Naive thymus-derived CD8-positive, alpha-beta T cell (primary cell): ENCODE measurements at regions not wholly inside any gene's neighbourhood (a gene's known extent, or its start where the extent isn't known, plus 50 kb on each side); places are given as distances from the start of the nearest gene placed in this dataset.
"Not testable (repeated sequence)": the region's sequence is repeated elsewhere in the genome, so short reads cannot be mapped to it uniquely, and the experiment has no call there.

Source experiments
- ATAC-seq, 2 donors: fragments of 150-1000 bp; cut with Tn5 transposase in 1 of 2; sonication (Bioruptor Pico), chemical (Tn5 transposase) in 1 of 2; 1 replicate in 1 of 2; 2 replicates in 1 of 2; pipeline ENCODE4 v1.10.0; 2021; ENCODE audit warnings: mild to moderate bottlenecking in 2 of 2, moderate library complexity in 2 of 2
- POLR2A ChIA-PET: fragments of 350-600 bp; sonication (Branson Sonifier 250); formaldehyde crosslinking; loops from one replicate; lab custom pipeline; 2021; ENCODE audit warnings: antibody characterized with exemption; lab: Charles Lee
- DNase-seq, 10 donors: peaks; one replicate each; pipeline versions ENCODE4 v3.0.0 to v3.0.0-alpha.2; 2020 to 2022
- H3K27ac Mint-ChIP-seq, 10 donors: one replicate each; pipeline ENCODE4 v1.8.0; 2020 to 2022; ENCODE audit warnings: mild to moderate bottlenecking in 10 of 10, mixed read lengths in 10 of 10, moderate library complexity in 4 of 10, inconsistent platforms in 1 of 10
- H3K27me3 Mint-ChIP-seq, 5 donors: one replicate each; pipeline ENCODE4 v1.8.0; 2021 to 2022; ENCODE audit warnings: mixed read lengths in 5 of 5
- H3K36me3 Mint-ChIP-seq, 3 donors: one replicate each; pipeline ENCODE4 v1.8.0; 2020 to 2022; ENCODE audit warnings: mixed read lengths in 3 of 3, mild to moderate bottlenecking in 2 of 3, inconsistent platforms in 1 of 3
- H3K4me1 Mint-ChIP-seq, 4 donors: one replicate each; pipeline ENCODE4 v1.8.0; 2021 to 2022; ENCODE audit warnings: mixed read lengths in 4 of 4
- H3K4me3 Mint-ChIP-seq, 10 donors: one replicate each; pipeline ENCODE4 v1.8.0; 2020 to 2022; ENCODE audit warnings: mild to moderate bottlenecking in 10 of 10, mixed read lengths in 10 of 10, moderate library complexity in 6 of 10, inconsistent platforms in 1 of 10
- H3K9me3 Mint-ChIP-seq, 9 donors: one replicate each; pipeline ENCODE4 v1.8.0; 2020 to 2022; ENCODE audit warnings: mixed read lengths in 9 of 9, mild to moderate bottlenecking in 3 of 9, inconsistent platforms in 1 of 9, moderate library complexity in 1 of 9

DNA sequence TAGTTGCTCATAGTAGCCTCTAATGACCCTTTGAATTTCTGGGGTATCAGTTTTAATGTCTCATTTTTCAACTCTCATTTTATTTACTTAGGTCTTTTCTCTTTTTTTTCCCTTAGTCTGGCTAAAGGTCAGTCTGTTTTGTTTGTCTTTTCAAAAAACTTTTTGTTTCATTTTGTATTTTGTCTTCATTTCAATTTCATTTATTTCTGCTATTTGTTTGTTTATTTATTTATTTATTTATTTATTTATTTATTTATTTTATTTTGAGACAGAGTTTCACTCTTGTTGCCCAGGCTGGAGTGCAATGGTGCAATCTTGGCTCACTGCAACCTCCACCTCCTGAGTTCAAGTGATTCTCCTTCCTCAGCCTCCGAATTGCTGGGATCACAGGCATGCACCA is 1076.9 kb downstream of the PCDH7 start:
- H3K27ac Mint-ChIP-seq, H3K27me3 Mint-ChIP-seq: not testable (repeated sequence)
- H3K9me3 Mint-ChIP-seq = peaks cover 0 to 27% (median 16%) of the 10 kb centered on the region in 9 donors

DNA sequence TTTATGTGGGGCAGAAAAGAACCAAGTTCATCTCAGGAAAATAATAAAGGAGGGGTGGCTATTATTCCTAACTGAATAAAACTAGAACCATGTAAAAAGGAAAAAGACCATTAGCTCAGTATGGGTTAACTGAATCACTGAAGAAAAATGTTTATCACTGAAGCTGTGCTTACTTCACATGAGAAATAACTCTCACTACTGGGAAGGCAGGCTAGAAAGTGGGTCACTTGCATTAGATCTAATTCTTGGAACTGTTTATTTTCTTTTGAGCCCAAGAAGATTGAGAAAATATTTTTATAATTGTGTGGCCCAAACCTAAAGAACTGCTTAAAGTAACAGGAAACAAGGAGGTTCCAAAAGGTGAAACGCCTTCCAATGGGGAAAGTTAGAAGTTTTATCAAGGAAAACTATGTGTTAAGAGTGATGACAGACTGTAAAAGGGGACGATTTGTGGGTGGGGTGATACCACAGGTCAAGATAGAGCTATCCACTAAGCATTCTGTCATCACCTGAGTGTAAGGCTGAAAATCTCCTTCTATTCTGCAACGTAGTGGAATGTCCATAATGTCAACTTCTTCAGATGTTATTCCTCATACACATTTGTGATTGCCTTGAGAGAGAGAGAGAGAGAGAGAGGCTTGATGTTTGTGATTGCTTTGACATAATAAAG is 1083.5 kb downstream of the PCDH7 start:
- no peaks in the 10 kb centered on the region for H3K27me3 Mint-ChIP-seq
- no peak for ATAC-seq
- H3K4me1 Mint-ChIP-seq = no peaks in the 10 kb centered on the region
- no peak overlapping the region for H3K27ac Mint-ChIP-seq
- DNase-seq = no peak
- POLR2A ChIA-PET = no interaction called here
- H3K4me3 Mint-ChIP-seq = no peak overlapping the region
- peaks cover 0 to 5% (median 0%) of the 10 kb centered on the region in 3 donors for H3K36me3 Mint-ChIP-seq
- peaks cover 3 to 26% (median 9%) of the 10 kb centered on the region in 9 donors for H3K9me3 Mint-ChIP-seq

More for the DNA sequence above, 1076.9 kb downstream of the PCDH7 start:
- H3K4me1 Mint-ChIP-seq, ATAC-seq, H3K4me3 Mint-ChIP-seq, H3K36me3 Mint-ChIP-seq, POLR2A ChIA-PET, DNase-seq: not testable (repeated sequence)

DNA sequence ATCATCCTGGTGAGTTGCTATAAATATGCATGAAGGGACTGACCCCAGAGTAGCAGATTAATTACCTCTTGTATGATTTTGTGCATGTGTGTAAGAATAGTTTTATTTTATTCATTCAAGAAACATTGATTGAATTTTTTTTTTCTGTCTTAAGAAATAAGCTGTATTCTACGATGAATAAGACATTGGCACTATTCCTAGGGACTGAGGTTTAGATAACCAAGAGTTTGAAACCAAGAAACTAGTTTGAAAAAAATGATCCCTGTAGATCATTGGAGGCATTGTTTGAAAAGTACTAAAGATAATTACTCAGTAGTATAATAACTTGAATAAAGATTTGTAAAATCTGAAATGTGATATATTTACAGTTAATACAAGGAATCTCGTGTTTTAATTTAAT is 1086.9 kb downstream of the PCDH7 start:
- no peak for DNase-seq
- no peak overlapping the region for H3K4me3 Mint-ChIP-seq
- no peak overlapping the region for H3K27ac Mint-ChIP-seq
- H3K27me3 Mint-ChIP-seq = no peaks in the 10 kb centered on the region
- no peaks in the 10 kb centered on the region for H3K36me3 Mint-ChIP-seq
- POLR2A ChIA-PET = no interaction called here
- no peak for ATAC-seq
- H3K4me1 Mint-ChIP-seq = no peaks in the 10 kb centered on the region
- H3K9me3 Mint-ChIP-seq = peaks cover 2 to 10% (median 5%) of the 10 kb centered on the region in 9 donors

DNA sequence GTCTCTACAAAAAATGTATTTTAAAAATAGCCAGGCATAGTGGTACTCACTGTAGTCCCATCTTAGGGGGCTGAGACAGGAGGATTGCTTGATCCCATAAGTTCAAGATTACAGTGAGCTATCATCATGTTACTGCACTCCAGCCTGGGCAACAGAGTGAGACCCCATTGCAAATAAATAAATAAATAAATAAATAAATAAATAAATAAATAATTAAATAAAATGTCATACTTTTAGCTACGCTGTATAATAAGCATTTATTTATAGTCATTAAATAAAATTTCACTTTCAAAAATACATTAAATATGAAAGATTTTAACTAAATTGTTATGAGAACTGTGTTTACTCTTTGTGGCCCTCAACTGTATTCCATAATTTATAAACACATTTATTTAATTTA is 1124.2 kb downstream of the PCDH7 start:
- Mint-ChIP-seq H3K27ac (no peak overlapping the region), H3K4me3 (no peak overlapping the region), H3K9me3 (peaks cover 2 to 21% (median 14%) of the 10 kb centered on the region in 9 donors), H3K27me3 (no peaks in the 10 kb centered on the region), H3K36me3 (peaks cover 0 to 3% (median 0%) of the 10 kb centered on the region in 3 donors), H3K4me1 (no peaks in the 10 kb centered on the region)
- DNase-seq (no peak), ATAC-seq (no peak)
- POLR2A ChIA-PET = no interaction called here

DNA sequence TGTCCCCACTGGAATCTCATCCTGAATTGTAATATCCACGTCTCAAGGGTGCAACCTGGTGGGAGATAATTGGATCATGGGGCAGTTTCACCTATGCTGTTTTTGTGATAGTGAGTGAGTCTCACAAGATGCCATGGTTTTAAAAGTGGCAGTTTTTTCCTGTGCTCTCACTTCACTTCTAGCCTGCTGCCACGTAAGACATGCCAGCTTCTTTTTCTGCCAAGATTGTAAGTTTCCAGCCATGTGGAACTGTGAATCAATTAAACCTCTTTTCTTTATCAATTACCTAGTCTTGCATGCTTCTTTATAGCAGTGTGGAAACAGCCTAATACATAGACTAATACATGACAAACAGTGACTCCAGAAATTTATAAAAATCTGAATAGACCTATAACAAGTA is 1131.8 kb downstream of the PCDH7 start:
- no peak for ATAC-seq
- POLR2A ChIA-PET = no interaction called here
- H3K4me1 Mint-ChIP-seq = no peaks in the 10 kb centered on the region
- no peaks in the 10 kb centered on the region for H3K27me3 Mint-ChIP-seq
- no peak overlapping the region for H3K27ac Mint-ChIP-seq
- H3K36me3 Mint-ChIP-seq = peaks cover 0 to 4% (median 0%) of the 10 kb centered on the region in 3 donors
- DNase-seq = no peak
- peaks cover 4 to 47% (median 10%) of the 10 kb centered on the region in 9 donors for H3K9me3 Mint-ChIP-seq
- no peak overlapping the region for H3K4me3 Mint-ChIP-seq

DNA sequence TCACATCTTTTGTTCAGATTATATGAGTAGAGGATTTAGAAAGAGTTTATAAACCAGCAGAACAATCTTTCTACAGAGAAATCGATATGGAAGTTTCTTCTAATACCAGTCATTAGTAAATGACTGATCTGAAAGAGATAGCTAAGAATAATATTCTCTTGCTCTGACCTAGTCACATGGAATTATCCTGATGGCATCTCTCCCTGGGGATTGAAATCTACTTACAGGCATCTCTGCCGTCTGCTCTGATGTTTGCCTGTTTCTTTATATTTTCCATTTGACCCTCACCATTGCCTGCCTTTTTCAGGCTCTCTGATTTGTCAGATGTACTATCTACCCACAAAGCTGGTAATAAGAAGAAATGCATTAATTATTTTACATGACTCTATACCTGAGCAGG is 1157.3 kb downstream of the PCDH7 start:
- peaks cover 0 to 43% (median 6%) of the 10 kb centered on the region in 9 donors for H3K9me3 Mint-ChIP-seq
- no peaks in the 10 kb centered on the region for H3K36me3 Mint-ChIP-seq
- DNase-seq (no peak), ATAC-seq (no peak)
- no peaks in the 10 kb centered on the region for H3K27me3 Mint-ChIP-seq
- H3K4me1 Mint-ChIP-seq = no peaks in the 10 kb centered on the region
- POLR2A ChIA-PET = no interaction called here
- no peak overlapping the region for H3K27ac Mint-ChIP-seq
- no peak overlapping the region for H3K4me3 Mint-ChIP-seq

DNA sequence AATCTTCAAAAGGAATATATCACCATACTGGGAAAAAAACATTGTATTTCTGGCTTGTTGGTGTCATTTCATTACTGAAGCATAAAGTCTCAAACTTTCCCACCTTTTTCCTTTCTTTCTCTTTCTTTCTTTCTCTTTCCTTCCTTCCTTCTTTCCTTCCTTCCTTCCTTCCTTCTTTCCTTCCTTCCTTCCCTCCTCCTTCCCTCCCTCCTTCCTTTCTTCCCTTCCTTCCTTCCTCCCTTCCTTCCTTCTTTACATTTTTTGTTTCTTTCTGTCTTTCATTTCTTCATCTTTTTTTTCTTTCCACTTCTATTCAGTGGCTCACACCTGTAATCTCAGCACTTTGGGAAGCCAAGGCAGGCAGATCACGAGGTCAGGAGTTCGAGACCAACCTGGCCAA is 1160.7 kb downstream of the PCDH7 start:
- H3K36me3 Mint-ChIP-seq, H3K4me3 Mint-ChIP-seq, H3K4me1 Mint-ChIP-seq, POLR2A ChIA-PET, ATAC-seq, H3K27me3 Mint-ChIP-seq, H3K27ac Mint-ChIP-seq, DNase-seq: not testable (repeated sequence)
- peaks cover 0 to 43% (median 7%) of the 10 kb centered on the region in 9 donors for H3K9me3 Mint-ChIP-seq

DNA sequence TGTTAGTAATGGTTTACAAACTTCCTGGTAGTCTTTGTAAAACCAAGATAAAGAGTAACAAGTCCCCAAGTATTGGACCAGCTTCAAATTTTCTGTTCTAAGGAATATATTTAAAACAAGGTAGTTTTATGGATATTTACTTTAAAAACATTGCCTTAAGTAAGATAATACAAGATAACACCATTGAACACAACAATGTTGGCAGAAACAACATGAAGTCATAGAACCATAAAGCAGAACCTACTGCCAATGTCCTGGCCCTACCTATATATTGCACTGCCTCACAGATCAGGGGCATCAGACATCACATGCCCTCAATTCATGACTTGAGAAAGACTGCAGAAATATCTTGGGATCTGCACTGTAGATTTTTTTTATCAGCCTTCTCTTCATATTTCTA is 1176.2 kb downstream of the PCDH7 start:
- Mint-ChIP-seq H3K27me3 (no peaks in the 10 kb centered on the region), H3K9me3 (peaks cover 0 to 12% (median 4%) of the 10 kb centered on the region in 9 donors), H3K36me3 (no peaks in the 10 kb centered on the region), H3K27ac (no peak overlapping the region), H3K4me1 (no peaks in the 10 kb centered on the region), H3K4me3 (no peak overlapping the region)
- POLR2A ChIA-PET = no interaction called here
- ATAC-seq = no peak
- DNase-seq = no peak

DNA sequence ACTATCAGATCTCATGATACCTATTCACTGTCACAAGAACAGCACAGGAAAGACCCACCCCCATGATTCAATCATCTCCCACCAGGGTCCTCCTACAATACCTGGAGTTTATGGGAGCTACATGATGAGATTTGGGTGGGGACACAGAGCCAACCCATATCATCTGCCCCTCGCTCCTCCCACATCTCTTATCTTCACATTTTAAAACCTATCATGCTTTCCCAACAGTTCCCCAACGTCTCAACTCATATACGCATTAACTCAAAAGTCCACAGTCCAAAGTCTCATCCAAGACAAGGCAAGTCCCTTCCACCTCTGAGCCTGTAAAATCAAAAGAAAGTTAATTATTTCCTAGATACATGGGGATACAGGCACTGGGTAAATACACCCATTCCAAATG is 1185.2 kb downstream of the PCDH7 start:
- Mint-ChIP-seq H3K27ac (no peak overlapping the region), H3K36me3 (no peaks in the 10 kb centered on the region), H3K27me3 (no peaks in the 10 kb centered on the region), H3K4me1 (no peaks in the 10 kb centered on the region), H3K4me3 (no peak overlapping the region), H3K9me3 (peaks cover 0 to 25% (median 10%) of the 10 kb centered on the region in 9 donors)
- POLR2A ChIA-PET = no interaction called here
- no peak for DNase-seq
- no peak for ATAC-seq

DNA sequence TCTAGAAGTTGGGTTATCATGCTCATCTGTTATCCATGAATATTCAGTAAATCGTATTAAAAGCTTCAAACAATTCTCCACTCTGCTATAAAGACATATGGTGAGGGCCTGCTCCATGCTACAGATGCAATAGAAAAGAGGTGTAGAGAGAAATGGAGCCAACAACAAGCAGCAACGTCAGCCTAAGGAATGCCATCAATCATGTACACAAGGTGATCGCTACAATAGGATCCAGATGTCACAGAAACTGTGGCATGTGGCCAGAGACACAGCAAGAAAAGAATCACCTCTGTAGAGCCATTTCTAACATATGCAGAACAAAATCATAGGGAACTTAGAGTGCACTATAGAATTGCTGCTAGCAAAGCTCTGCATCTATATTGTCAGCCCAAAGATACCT is 1188.1 kb downstream of the PCDH7 start:
- Mint-ChIP-seq H3K4me1 (no peaks in the 10 kb centered on the region), H3K36me3 (no peaks in the 10 kb centered on the region), H3K4me3 (no peak overlapping the region), H3K27me3 (no peaks in the 10 kb centered on the region), H3K27ac (no peak overlapping the region), H3K9me3 (peaks cover 0 to 28% (median 11%) of the 10 kb centered on the region in 9 donors)
- no peak for ATAC-seq
- no peak for DNase-seq
- POLR2A ChIA-PET = no interaction called here

DNA sequence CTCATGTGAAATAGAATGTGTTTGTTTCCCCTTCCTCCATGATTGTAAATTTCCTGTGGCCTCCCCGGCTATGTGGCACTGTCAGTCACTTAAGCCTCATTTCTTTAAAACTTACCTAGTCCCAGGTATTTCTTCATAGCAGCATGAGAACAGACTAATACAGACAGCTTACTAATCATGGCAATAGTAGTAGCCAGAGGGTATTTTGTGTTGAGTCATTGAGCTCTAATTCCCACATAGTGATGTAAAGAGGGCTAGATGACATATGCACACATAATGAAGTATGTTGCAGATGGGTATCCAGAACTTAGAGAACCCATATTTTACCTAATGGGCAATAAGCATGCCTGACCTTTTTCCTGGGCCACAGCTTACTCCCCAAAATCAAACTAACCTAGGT is 1197.2 kb downstream of the PCDH7 start:
- Mint-ChIP-seq H3K4me3 (no peak overlapping the region), H3K9me3 (peaks cover 8 to 27% (median 12%) of the 10 kb centered on the region in 9 donors), H3K36me3 (peaks cover 0 to 8% (median 0%) of the 10 kb centered on the region in 3 donors), H3K4me1 (no peaks in the 10 kb centered on the region), H3K27me3 (no peaks in the 10 kb centered on the region), H3K27ac (no peak overlapping the region)
- POLR2A ChIA-PET = no interaction called here
- DNase-seq (no peak), ATAC-seq (no peak)

DNA sequence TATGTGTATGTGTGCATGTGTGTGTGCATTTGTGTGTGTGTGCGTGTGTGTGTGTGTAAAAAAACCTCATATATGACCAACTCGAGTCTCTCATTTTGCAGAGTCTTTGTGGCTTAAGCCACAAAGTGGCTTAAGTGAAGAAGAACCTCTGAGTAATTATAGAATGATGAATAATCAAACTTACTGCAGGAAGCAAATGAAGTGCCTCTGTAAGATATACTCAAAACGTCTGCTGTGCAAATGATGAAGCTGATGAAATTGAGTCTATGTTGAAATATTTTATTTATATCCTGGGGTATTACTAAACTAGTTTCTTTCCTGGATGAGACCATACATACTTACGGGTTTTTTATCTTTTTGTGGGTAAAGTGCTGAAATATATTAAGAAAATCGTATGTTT is 1198.7 kb downstream of the PCDH7 start:
- POLR2A ChIA-PET = no interaction called here
- H3K9me3 Mint-ChIP-seq = peaks cover 8 to 27% (median 15%) of the 10 kb centered on the region in 9 donors
- H3K4me3 Mint-ChIP-seq = no peak overlapping the region
- no peak overlapping the region for H3K27ac Mint-ChIP-seq
- no peaks in the 10 kb centered on the region for H3K4me1 Mint-ChIP-seq
- H3K27me3 Mint-ChIP-seq = no peaks in the 10 kb centered on the region
- H3K36me3 Mint-ChIP-seq = peaks cover 0 to 8% (median 0%) of the 10 kb centered on the region in 3 donors
- ATAC-seq = no peak
- no peak for DNase-seq

DNA sequence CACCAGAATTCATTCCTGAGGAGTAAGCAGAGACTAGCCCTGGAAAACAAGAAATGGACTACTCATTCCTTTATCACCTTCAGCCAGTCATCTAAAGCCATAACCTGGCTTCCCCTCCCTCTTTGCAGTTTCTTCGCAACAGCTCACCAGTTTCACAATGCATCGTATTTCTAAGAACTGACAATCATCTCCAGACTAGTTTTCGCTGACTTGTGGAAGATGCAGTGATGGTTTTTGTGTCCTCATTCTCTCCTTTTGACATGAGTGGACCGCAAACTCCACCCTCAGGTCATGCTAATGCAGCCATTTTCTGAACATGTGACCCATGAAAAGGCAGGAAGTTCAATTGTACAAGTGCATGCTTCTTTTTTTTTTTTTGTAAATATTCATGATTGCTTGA is 1203.5 kb downstream of the PCDH7 start:
- no peak overlapping the region for H3K4me3 Mint-ChIP-seq
- no peaks in the 10 kb centered on the region for H3K4me1 Mint-ChIP-seq
- no peaks in the 10 kb centered on the region for H3K36me3 Mint-ChIP-seq
- no peak for DNase-seq
- no peak overlapping the region for H3K27ac Mint-ChIP-seq
- no peak for ATAC-seq
- peaks cover 2 to 21% (median 12%) of the 10 kb centered on the region in 9 donors for H3K9me3 Mint-ChIP-seq
- POLR2A ChIA-PET = no interaction called here
- no peaks in the 10 kb centered on the region for H3K27me3 Mint-ChIP-seq
